HG03159 (cell line): ENCODE measurements at regions not wholly inside any gene's neighbourhood (a gene's known extent, or its start where the extent isn't known, plus 50 kb on each side); places are given as distances from the start of the nearest gene placed in this dataset.
"Not testable (repeated sequence)": the region's sequence is repeated elsewhere in the genome, so short reads cannot be mapped to it uniquely, and the experiment has no call there.

Experiments used
- ATAC-seq: cut with Tn5 transposase; IDR thresholded peaks from one replicate; pipeline ENCODE4 v1.9.1; 2021; ENCODE audit warnings: mild to moderate bottlenecking, moderate library complexity; ENCODE audit not compliant: unreplicated experiment

GRCh38 chr6:167392631-167393316 lies 67.9 kb downstream of the TTLL2 start:
- no peak for ATAC-seq

GRCh38 chr6:167393731-167394130 lies 68.8 kb downstream of the TTLL2 start:
- ATAC-seq = no peak

GRCh38 chr6:167394339-167394738 lies 69.5 kb downstream of the TTLL2 start:
- no peak for ATAC-seq

GRCh38 chr6:167394820-167395219 lies 69.9 kb downstream of the TTLL2 start:
- ATAC-seq = no peak

- ATAC-seq = no peak
These were observed 71.3 kb downstream of the TTLL2 start for GRCh38 chr6:167396068-167396658.

GRCh38 chr6:167396659-167397490 lies 72.0 kb downstream of the TTLL2 start:
- no peak for ATAC-seq

GRCh38 chr6:167397712-167398111 lies 72.8 kb downstream of the TTLL2 start:
- ATAC-seq = no peak

GRCh38 chr6:167398214-167399050 lies 73.5 kb downstream of the TTLL2 start:
- ATAC-seq = no peak

- no peak for ATAC-seq
These were observed 74.1 kb downstream of the TTLL2 start for GRCh38 chr6:167399051-167399387.

- no peak for ATAC-seq
These were observed 74.7 kb downstream of the TTLL2 start for GRCh38 chr6:167399599-167399998.

- ATAC-seq = no peak
These were observed 75.7 kb downstream of the TTLL2 start for GRCh38 chr6:167400482-167401138.

GRCh38 chr6:167401525-167402194 lies 76.8 kb downstream of the TTLL2 start:
- ATAC-seq = no peak

- no peak for ATAC-seq
These were observed 77.4 kb downstream of the TTLL2 start for GRCh38 chr6:167402195-167402686.

GRCh38 chr6:167403427-167403826 lies 78.5 kb downstream of the TTLL2 start:
- no peak for ATAC-seq

GRCh38 chr6:167404385-167405049 lies 79.6 kb downstream of the TTLL2 start:
- ATAC-seq = no peak

GRCh38 chr6:167405778-167406532 lies 81.1 kb downstream of the TTLL2 start:
- no peak for ATAC-seq

GRCh38 chr6:167406533-167407238 lies 81.8 kb downstream of the TTLL2 start:
- not testable (repeated sequence) for ATAC-seq
